T-cell (primary cell): ENCODE measurements at regions not wholly inside any gene's neighbourhood (a gene's known extent, or its start where the extent isn't known, plus 50 kb on each side); places are given as distances from the start of the nearest gene placed in this dataset.

Experiments used
- ATAC-seq, 4 experiments: fragments of 200-7000 bp in 3 of 4; fragments of 150-1000 bp in 1 of 4; cut with Tn5 transposase; replicated peaks in 1 of 4; 1 replicate in 3 of 4; 2 replicates in 1 of 4; pipeline ENCODE4 v1.10.0; 2021; ENCODE audit warnings: moderate library complexity in 3 of 4, mild to moderate bottlenecking in 2 of 4, moderate number of reproducible peaks in 1 of 4
- CTCF ChIA-PET, 2 donors: fragments of 300-600 bp; sonication (Branson Sonifier 250); formaldehyde crosslinking; loops; one replicate each; lab custom pipeline; 2022; ENCODE audit warnings: antibody characterized with exemption in 2 of 2; lab: Charles Lee
- POLR2A ChIA-PET, 2 donors: fragments of 300-600 bp; sonication (Branson Sonifier 250); formaldehyde crosslinking; loops; one replicate each; lab custom pipeline; 2022; ENCODE audit warnings: antibody characterized with exemption in 2 of 2; lab: Charles Lee
- DNase-seq, 35 experiments: peaks; one replicate each; pipeline versions ENCODE4 v3.0.0 to v3.0.0-alpha.2; 2013 to 2023
- H3K27ac ChIP-seq: one replicate; pipeline ENCODE4 v1.5.1; 2013; ENCODE audit warnings: low read length
- H3K27me3 ChIP-seq, 2 experiments: replicated peaks in 1 of 2; 1 replicate in 1 of 2; 2 replicates in 1 of 2; pipeline versions ENCODE4 v1.6.1 to v1.7.0; 2013; ENCODE audit warnings: low read length in 1 of 2, mixed read lengths in 1 of 2; ENCODE audit not compliant: control insufficient read depth in 2 of 2, insufficient read depth in 2 of 2; ENCODE audit errors: extremely low read depth in 1 of 2
- H3K36me3 ChIP-seq, 2 donors: 1 replicate in 1 of 2; 2 replicates in 1 of 2; pipeline versions ENCODE4 v1.6.1 to v1.7.0; 2013; ENCODE audit warnings: low read length in 1 of 2; ENCODE audit not compliant: control insufficient read depth in 2 of 2, insufficient read depth in 1 of 2; ENCODE audit errors: extremely low read depth in 1 of 2
- H3K4me1 ChIP-seq, 2 experiments: 1 replicate in 1 of 2; 2 replicates in 1 of 2; pipeline versions ENCODE4 v1.6.1 to v1.7.0; 2013; ENCODE audit warnings: low read length in 2 of 2, mixed read lengths in 1 of 2; ENCODE audit not compliant: insufficient read depth in 2 of 2, control insufficient read depth in 1 of 2; ENCODE audit errors: extremely low read depth in 1 of 2
- H3K4me3 ChIP-seq, 2 donors: 1 replicate in 1 of 2; 2 replicates in 1 of 2; pipeline versions ENCODE4 v1.5.1 to v1.7.0; 2013; ENCODE audit warnings: mild to moderate bottlenecking in 2 of 2, low read length in 1 of 2, moderate library complexity in 1 of 2; ENCODE audit not compliant: control insufficient read depth in 1 of 2; ENCODE audit errors: extremely low read depth in 1 of 2
- H3K9me3 ChIP-seq: 2 replicates; pipeline ENCODE4 v1.7.0; 2013
- H3K27ac Mint-ChIP-seq, 2 donors: one replicate each; pipeline ENCODE4 v1.8.0; 2020 to 2021; ENCODE audit warnings: mild to moderate bottlenecking in 2 of 2, mixed read lengths in 2 of 2
- H3K27me3 Mint-ChIP-seq, 2 donors: one replicate each; pipeline ENCODE4 v1.8.0; 2021 to 2022; ENCODE audit warnings: mixed read lengths in 2 of 2
- H3K36me3 Mint-ChIP-seq: one replicate; pipeline ENCODE4 v1.8.0; 2021; ENCODE audit warnings: mixed read lengths
- H3K4me1 Mint-ChIP-seq, 3 donors: one replicate each; pipeline ENCODE4 v1.8.0; 2020 to 2022; ENCODE audit warnings: mixed read lengths in 3 of 3, mild to moderate bottlenecking in 1 of 3
- H3K4me3 Mint-ChIP-seq, 3 donors: one replicate each; pipeline ENCODE4 v1.8.0; 2020 to 2022; ENCODE audit warnings: mild to moderate bottlenecking in 3 of 3, mixed read lengths in 3 of 3, moderate library complexity in 3 of 3
- H3K9me3 Mint-ChIP-seq, 3 donors: one replicate each; pipeline ENCODE4 v1.8.0; 2020 to 2022; ENCODE audit warnings: mixed read lengths in 3 of 3
- WGBS: methylation state at CpG from one replicate; pipeline ENCODE4 v1.1.5; 2013; ENCODE audit warnings: missing lambda C conversion rate; ENCODE audit not compliant: insufficient coverage; 5-methylcytosine and 5-hydroxymethylcytosine counted together

DNA sequence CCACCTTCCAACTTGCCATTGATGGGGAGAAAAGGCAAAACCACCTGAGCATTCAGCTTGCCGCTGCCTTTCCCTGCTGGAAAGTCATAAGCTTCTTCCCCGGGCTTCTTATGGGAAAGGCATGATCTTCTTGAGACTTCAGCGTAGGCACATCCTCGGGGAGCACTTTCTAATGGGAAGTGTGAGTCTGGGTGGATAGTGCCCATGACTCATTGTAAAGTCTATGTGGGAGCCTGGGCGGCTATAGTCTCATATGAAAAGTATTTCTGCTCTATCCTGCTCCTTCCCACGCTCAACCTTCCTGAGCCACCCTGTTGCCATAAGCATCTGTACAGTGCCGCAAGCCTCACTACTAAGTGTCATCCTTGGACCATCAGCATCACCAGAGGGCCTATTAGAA is 309.9 kb upstream of the THBS1 start:
- Histone ChIP-seq H3K9me3 (no peaks in the 10 kb centered on the region), H3K4me1 (no peaks in the 10 kb centered on the region), H3K27me3 (peaks cover 0 to 8% of the 10 kb centered on the region in 2 experiments), H3K4me3 (no peak overlapping the region), H3K27ac (no peak overlapping the region), H3K36me3 (no peaks in the 10 kb centered on the region)
- Mint-ChIP-seq H3K27ac (no peak overlapping the region), H3K4me1 (peaks cover 0 to 5% (median 0%) of the 10 kb centered on the region in 3 donors), H3K36me3 (no peaks in the 10 kb centered on the region), H3K27me3 (peaks cover under 1 to 2% of the 10 kb centered on the region in 2 donors), H3K4me3 (no peak overlapping the region), H3K9me3 (no peaks in the 10 kb centered on the region)
- ChIA-PET CTCF (no interaction called here), POLR2A (interaction anchor here in 1 of 2 donors (0.6 kb wide), 1 partner anchor 80 kb away, joined by 4 read pairs; no protein-coding TSS in a partner anchor)
- DNase-seq = no peak
- ATAC-seq = no peak
- WGBS = 93% methylated on average over 3 of the region's 7 CpGs

DNA sequence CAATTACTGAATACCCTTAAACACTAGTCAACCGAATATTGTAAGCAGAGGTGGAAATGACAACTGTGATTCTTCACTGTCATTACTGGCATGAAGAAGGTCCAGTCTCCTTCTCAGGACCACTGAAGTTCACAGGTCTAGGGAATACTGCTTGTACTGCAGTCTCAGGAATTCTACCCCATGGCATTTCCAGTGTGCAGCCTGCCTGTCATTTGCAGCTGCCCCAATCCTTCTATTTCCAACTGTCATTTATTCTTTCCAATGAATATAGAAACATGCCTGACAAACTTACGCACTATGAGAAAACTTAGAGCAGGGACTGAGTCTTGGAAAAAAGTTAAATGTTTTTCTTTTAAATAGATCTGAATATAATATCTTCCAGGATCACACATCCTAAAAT is 308.0 kb upstream of the THBS1 start:
- no peak overlapping the region for H3K27ac Mint-ChIP-seq
- POLR2A ChIA-PET = no interaction called here
- DNase-seq (no peak), ATAC-seq (no peak)
- H3K36me3 ChIP-seq = no peaks in the 10 kb centered on the region
- H3K4me1 ChIP-seq = no peaks in the 10 kb centered on the region
- no peak overlapping the region for H3K27ac ChIP-seq
- peaks cover 0 to 8% of the 10 kb centered on the region in 2 experiments for H3K27me3 ChIP-seq
- H3K27me3 Mint-ChIP-seq = peaks cover 2 to 5% of the 10 kb centered on the region in 2 donors
- peaks cover 0 to under 1% (median 0%) of the 10 kb centered on the region in 3 donors for H3K4me1 Mint-ChIP-seq
- CTCF ChIA-PET = no interaction called here
- no peaks in the 10 kb centered on the region for H3K36me3 Mint-ChIP-seq
- no peak overlapping the region for H3K4me3 Mint-ChIP-seq
- no CpG with 5 or more reads among the region's 2 CpGs for WGBS
- H3K4me3 ChIP-seq = no peak overlapping the region
- H3K9me3 Mint-ChIP-seq = no peaks in the 10 kb centered on the region
- H3K9me3 ChIP-seq = no peaks in the 10 kb centered on the region

DNA sequence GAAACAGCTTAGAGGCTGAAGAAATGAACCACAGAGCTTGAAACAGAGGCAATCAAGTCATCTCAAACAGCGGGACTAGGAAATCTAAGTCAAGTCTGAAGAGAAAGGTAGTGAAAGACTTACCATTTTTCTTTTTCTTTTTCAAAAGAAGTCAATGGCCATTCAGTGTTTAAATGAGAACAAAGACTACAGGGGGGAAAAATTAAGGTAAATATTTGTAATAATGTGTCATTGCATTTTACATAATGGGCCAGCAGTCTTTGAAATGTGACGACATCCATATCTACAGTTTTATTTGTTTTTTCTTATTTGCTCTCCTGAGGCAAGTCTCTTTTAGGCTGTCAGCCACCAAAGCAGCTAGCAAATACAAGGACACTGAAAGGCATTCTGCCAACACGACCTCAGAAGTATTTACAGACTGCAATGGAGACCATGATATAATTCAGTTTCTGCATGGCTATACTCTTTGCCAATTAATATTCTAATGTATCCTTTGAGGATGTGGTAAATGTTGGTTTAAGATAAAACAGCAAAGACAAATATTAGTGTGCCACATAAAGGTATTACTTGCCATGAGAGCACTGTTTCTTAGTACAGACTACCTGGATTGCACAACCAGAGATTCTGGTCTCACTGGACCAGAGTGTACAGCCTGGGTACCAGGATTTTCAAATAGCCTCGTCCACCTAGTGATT is 307.0 kb upstream of the THBS1 start:
- ChIA-PET CTCF (no interaction called here), POLR2A (no interaction called here)
- 90% methylated on average over 2 of the region's 4 CpGs for WGBS
- no peak overlapping the region for H3K27ac Mint-ChIP-seq
- Histone ChIP-seq H3K4me1 (no peaks in the 10 kb centered on the region), H3K4me3 (no peak overlapping the region), H3K27ac (no peak overlapping the region), H3K27me3 (peaks cover 0 to 8% of the 10 kb centered on the region in 2 experiments), H3K9me3 (no peaks in the 10 kb centered on the region), H3K36me3 (no peaks in the 10 kb centered on the region)
- no peak overlapping the region for H3K4me3 Mint-ChIP-seq
- ATAC-seq (no peak), DNase-seq (no peak)
- no peaks in the 10 kb centered on the region for H3K4me1 Mint-ChIP-seq
- H3K36me3 Mint-ChIP-seq = no peaks in the 10 kb centered on the region
- H3K27me3 Mint-ChIP-seq = peaks cover 2 to 5% of the 10 kb centered on the region in 2 donors
- peaks cover 0 to 5% (median 0%) of the 10 kb centered on the region in 3 donors for H3K9me3 Mint-ChIP-seq

DNA sequence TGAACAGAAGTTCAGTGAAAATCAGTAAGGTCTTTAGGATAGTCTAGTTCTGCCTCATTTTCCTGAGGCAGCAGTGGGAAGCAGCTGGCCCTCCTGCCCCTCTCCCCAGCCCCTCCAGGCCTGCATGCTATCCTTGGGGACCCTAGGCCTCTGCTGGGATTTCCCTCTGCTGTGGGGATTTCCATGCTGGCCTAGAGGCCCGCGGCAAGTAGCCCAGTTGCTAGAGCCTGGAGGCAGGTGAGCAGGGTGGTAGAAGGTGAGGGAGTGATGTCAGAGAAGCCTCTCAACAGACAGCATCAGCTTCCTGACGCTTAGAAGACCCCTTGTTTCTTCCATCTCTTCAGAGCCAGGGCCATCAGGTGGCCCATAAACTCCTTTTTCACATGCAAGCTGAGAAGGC is 305.8 kb upstream of the THBS1 start:
- H3K27ac Mint-ChIP-seq = no peak overlapping the region
- ATAC-seq (no peak), DNase-seq (no peak)
- no peaks in the 10 kb centered on the region for H3K4me1 Mint-ChIP-seq
- Histone ChIP-seq H3K36me3 (no peaks in the 10 kb centered on the region), H3K27ac (no peak overlapping the region), H3K27me3 (peaks cover 0 to 2% of the 10 kb centered on the region in 2 experiments), H3K4me1 (no peaks in the 10 kb centered on the region), H3K9me3 (no peaks in the 10 kb centered on the region), H3K4me3 (no peak overlapping the region)
- POLR2A ChIA-PET = no interaction called here
- CTCF ChIA-PET = no interaction called here
- H3K36me3 Mint-ChIP-seq = no peaks in the 10 kb centered on the region
- H3K9me3 Mint-ChIP-seq = peaks cover 0 to 5% (median 0%) of the 10 kb centered on the region in 3 donors
- peaks cover 2 to 5% of the 10 kb centered on the region in 2 donors for H3K27me3 Mint-ChIP-seq
- no peak overlapping the region for H3K4me3 Mint-ChIP-seq
- WGBS = 60% methylated on average over 1 of the region's 3 CpGs

DNA sequence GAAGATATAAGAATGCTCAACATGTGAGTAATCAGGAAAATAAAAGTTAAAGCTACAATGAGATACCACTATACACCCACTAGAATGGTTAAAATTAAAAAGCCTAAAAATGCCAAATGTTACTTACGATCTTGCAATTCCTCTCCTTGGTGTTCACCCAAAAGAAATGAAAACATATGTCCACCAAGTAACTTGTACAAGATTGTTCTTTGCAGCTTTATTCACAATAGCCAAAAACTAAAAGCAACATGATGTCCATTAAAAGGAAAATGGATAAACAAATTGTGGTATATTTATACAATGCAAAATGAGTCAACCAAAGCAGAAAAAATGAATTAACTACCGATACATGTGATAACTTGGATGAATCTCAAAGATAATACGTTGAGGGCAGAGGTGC is 301.6 kb upstream of the THBS1 start:
- peaks cover 3 to 14% of the 10 kb centered on the region in 2 donors for H3K27me3 Mint-ChIP-seq
- H3K36me3 Mint-ChIP-seq = no peaks in the 10 kb centered on the region
- POLR2A ChIA-PET = interaction anchor here in 1 of 2 donors (0.6 kb wide), 1 partner anchor 123 kb away, joined by 5 read pairs; no protein-coding TSS in a partner anchor
- DNase-seq (no peak), ATAC-seq (no peak)
- WGBS = no CpG with 5 or more reads among the region's 3 CpGs
- Histone ChIP-seq H3K27ac (no peak overlapping the region), H3K36me3 (no peaks in the 10 kb centered on the region), H3K4me3 (no peak overlapping the region), H3K27me3 (peaks cover 0 to 2% of the 10 kb centered on the region in 2 experiments), H3K4me1 (no peaks in the 10 kb centered on the region), H3K9me3 (no peaks in the 10 kb centered on the region)
- CTCF ChIA-PET = no interaction called here
- H3K9me3 Mint-ChIP-seq = peaks cover 3 to 11% (median 3%) of the 10 kb centered on the region in 3 donors
- H3K4me3 Mint-ChIP-seq = no peak overlapping the region
- no peak overlapping the region for H3K27ac Mint-ChIP-seq
- H3K4me1 Mint-ChIP-seq = no peaks in the 10 kb centered on the region

DNA sequence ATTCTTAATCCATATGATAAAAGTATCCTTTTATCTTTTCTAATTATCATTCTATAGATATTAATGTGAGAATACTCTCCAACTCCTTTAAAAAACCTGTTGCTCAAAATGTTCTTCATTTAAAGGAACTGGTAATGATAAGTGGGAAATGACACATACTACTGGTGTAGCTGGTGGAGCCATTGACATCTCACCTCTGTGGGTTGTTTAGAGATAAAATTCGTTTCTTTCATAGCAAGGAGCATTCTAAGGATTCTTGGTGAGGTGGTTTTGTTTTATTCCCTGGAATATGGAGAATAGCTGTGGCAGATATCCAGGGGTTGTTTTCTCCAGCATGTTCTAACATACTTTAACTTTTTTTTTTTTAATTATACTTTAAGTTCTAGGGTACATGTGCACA is 299.8 kb upstream of the THBS1 start:
- H3K27ac ChIP-seq = no peak overlapping the region
- no peak overlapping the region for H3K4me3 ChIP-seq
- WGBS = no CpG with 5 or more reads among the region's 1 CpG
- no peak for ATAC-seq
- POLR2A ChIA-PET = no interaction called here
- H3K27ac Mint-ChIP-seq = no peak overlapping the region
- no peaks in the 10 kb centered on the region for H3K36me3 Mint-ChIP-seq
- no peak for DNase-seq
- H3K9me3 ChIP-seq = no peaks in the 10 kb centered on the region
- peaks cover 3 to 11% (median 3%) of the 10 kb centered on the region in 3 donors for H3K9me3 Mint-ChIP-seq
- peaks cover 6 to 17% of the 10 kb centered on the region in 2 donors for H3K27me3 Mint-ChIP-seq
- H3K27me3 ChIP-seq = no peaks in the 10 kb centered on the region
- H3K36me3 ChIP-seq = no peaks in the 10 kb centered on the region
- no peaks in the 10 kb centered on the region for H3K4me1 ChIP-seq
- H3K4me3 Mint-ChIP-seq = no peak overlapping the region
- CTCF ChIA-PET = no interaction called here
- H3K4me1 Mint-ChIP-seq = no peaks in the 10 kb centered on the region
